CD14-positive monocyte (primary cell): ENCODE measurements at regions not wholly inside any gene's neighbourhood (a gene's known extent, or its start where the extent isn't known, plus 50 kb on each side); places are given as distances from the start of the nearest gene placed in this dataset.

ENCODE experiments used
- DNase-seq, 3 donors: peaks; one replicate each; pipeline ENCODE4 v3.0.0-alpha.2; 2011 to 2022
- H2AFZ ChIP-seq: 2 replicates; pipeline ENCODE4 v1.6.0; 2012; ENCODE audit warnings: mild to moderate bottlenecking, low read depth, low read length, inconsistent platforms; ENCODE audit not compliant: insufficient read depth, poor library complexity, severe bottlenecking
- H3K27ac ChIP-seq, 2 donors: 1 replicate in 1 of 2; 2 replicates in 1 of 2; pipeline ENCODE4 v1.5.1; 2012 to 2013; ENCODE audit warnings: low read length in 2 of 2, control low read depth in 1 of 2, inconsistent platforms in 1 of 2, low read depth in 1 of 2, mild to moderate bottlenecking in 1 of 2
- H3K27me3 ChIP-seq, 2 donors: one replicate each; pipeline versions ENCODE4 v1.6.0 to v1.6.1; 2011 to 2013; ENCODE audit warnings: low read length in 2 of 2; ENCODE audit not compliant: control insufficient read depth in 2 of 2, insufficient read depth in 2 of 2
- H3K36me3 ChIP-seq, 2 donors: replicated peaks in 1 of 2; 1 replicate in 1 of 2; 2 replicates in 1 of 2; pipeline versions ENCODE4 v1.5.1 to v1.6.1; 2012 to 2013; ENCODE audit warnings: low read length in 2 of 2, control low read depth in 1 of 2, inconsistent platforms in 1 of 2, mild to moderate bottlenecking in 1 of 2; ENCODE audit not compliant: insufficient read depth in 2 of 2, control insufficient read depth in 1 of 2
- H3K4me1 ChIP-seq, 2 donors: 1 replicate in 1 of 2; 2 replicates in 1 of 2; pipeline versions ENCODE4 v1.5.1 to v1.6.1; 2012 to 2013; ENCODE audit warnings: low read length in 2 of 2, control low read depth in 1 of 2, inconsistent platforms in 1 of 2, mild to moderate bottlenecking in 1 of 2, moderate library complexity in 1 of 2; ENCODE audit not compliant: insufficient read depth in 2 of 2, control insufficient read depth in 1 of 2
- H3K4me2 ChIP-seq: replicated peaks from 2 replicates; pipeline ENCODE3; 2012; ENCODE audit warnings: low read length, moderate library complexity, mild to moderate bottlenecking; ENCODE audit not compliant: poor library complexity, severe bottlenecking; ENCODE audit errors: extremely low read depth
- H3K4me3 ChIP-seq, 3 experiments: fragments of 200-600 bp in 1 of 3; sonication (generic) in 1 of 3; replicated peaks in 1 of 3; 1 replicate in 2 of 3; 2 replicates in 1 of 3; pipeline ENCODE4 v1.5.1; 2011 to 2013; ENCODE audit warnings: low read length in 3 of 3, mild to moderate bottlenecking in 3 of 3, control low read depth in 2 of 3, low read depth in 2 of 3, inconsistent platforms in 1 of 3, moderate library complexity in 1 of 3
- H3K79me2 ChIP-seq: 2 replicates; pipeline ENCODE4 v1.6.0; 2012; ENCODE audit warnings: mild to moderate bottlenecking, control low read depth, inconsistent platforms, low read length, moderate library complexity; ENCODE audit not compliant: insufficient read depth
- H3K9ac ChIP-seq: 2 replicates; pipeline ENCODE4 v1.6.0; 2017; ENCODE audit warnings: low read length, mild to moderate bottlenecking; ENCODE audit not compliant: insufficient read depth, poor library complexity, severe bottlenecking
- H3K9me3 ChIP-seq, 2 donors: replicated peaks in 1 of 2; 1 replicate in 1 of 2; 2 replicates in 1 of 2; pipeline versions ENCODE4 v1.5.1 to v1.6.1; 2012 to 2013; ENCODE audit warnings: low read length in 2 of 2, control low read depth in 1 of 2; ENCODE audit not compliant: control insufficient read depth in 1 of 2, insufficient read depth in 1 of 2
- H4K20me1 ChIP-seq: 2 replicates; pipeline ENCODE4 v1.6.0; 2012; ENCODE audit warnings: mild to moderate bottlenecking, low read length, control low read depth, moderate library complexity; ENCODE audit not compliant: insufficient read depth
- H3K27ac Mint-ChIP-seq, 7 donors: one replicate each; pipeline ENCODE4 v1.8.0; 2020; ENCODE audit warnings: mild to moderate bottlenecking in 7 of 7, mixed read lengths in 7 of 7, moderate library complexity in 6 of 7, inconsistent platforms in 2 of 7
- H3K27me3 Mint-ChIP-seq, 3 donors: one replicate each; pipeline ENCODE4 v1.8.0; 2021 to 2022; ENCODE audit warnings: low read depth in 3 of 3, mild to moderate bottlenecking in 3 of 3, mixed read lengths in 3 of 3, moderate library complexity in 3 of 3, inconsistent platforms in 1 of 3
- H3K36me3 Mint-ChIP-seq, 2 donors: one replicate each; pipeline ENCODE4 v1.8.0; 2020; ENCODE audit warnings: mixed read lengths in 2 of 2, inconsistent platforms in 1 of 2, mild to moderate bottlenecking in 1 of 2
- H3K4me1 Mint-ChIP-seq: one replicate; pipeline ENCODE4 v1.8.0; 2020; ENCODE audit warnings: mild to moderate bottlenecking, mixed read lengths
- H3K4me3 Mint-ChIP-seq, 2 donors: one replicate each; pipeline ENCODE4 v1.8.0; 2020; ENCODE audit warnings: mild to moderate bottlenecking in 2 of 2, mixed read lengths in 2 of 2, moderate library complexity in 1 of 2
- H3K9me3 Mint-ChIP-seq, 7 donors: one replicate each; pipeline ENCODE4 v1.8.0; 2020 to 2022; ENCODE audit warnings: mixed read lengths in 7 of 7, mild to moderate bottlenecking in 6 of 7, moderate library complexity in 6 of 7, inconsistent platforms in 2 of 7
- WGBS: methylation state at CpG from one replicate; pipeline ENCODE4 v1.1.5; 2013; ENCODE audit warnings: missing lambda C conversion rate; ENCODE audit not compliant: insufficient coverage; 5-methylcytosine and 5-hydroxymethylcytosine counted together
- intact Hi-C, 2 donors: fragments of 100-400 bp; cut with micrococcal nuclease; formaldehyde crosslinking; loops; one replicate each; pipeline versions ENCODE4 v1.15.0 to v1.15.1; 2023
- TF ChIP-seq, protein P1 (sequence below): fragments of 200-600 bp; IDR thresholded peaks from one replicate; pipeline ENCODE4 v1.8.0; 2022; ENCODE audit warnings: antibody characterized with exemption, mild to moderate bottlenecking

DNA sequence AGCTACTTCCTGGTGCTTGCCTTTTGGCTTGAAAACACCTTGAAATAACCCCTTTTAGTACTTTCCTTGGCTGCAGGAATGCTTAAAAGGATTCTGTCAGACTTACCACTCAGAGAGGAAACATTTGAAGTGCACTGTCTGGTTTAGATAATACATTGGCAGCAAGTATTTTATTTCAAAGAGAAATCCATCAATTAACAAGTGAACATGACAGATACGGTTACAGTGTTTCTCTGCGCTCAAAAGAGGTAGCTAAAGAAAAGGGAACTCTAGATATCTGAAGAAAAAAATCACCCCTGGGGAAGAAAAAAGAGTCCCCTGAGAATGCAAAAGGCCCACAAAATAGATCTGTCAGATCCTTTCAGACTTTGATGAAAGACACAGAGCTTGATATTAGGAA, 421.9 kb downstream of the LRFN5 start:
- H2AFZ ChIP-seq, result no peak overlapping the region
- no peak overlapping the region for H3K4me3 ChIP-seq
- H3K9ac ChIP-seq, result no peak overlapping the region
- no peak for DNase-seq
- no peaks in the 10 kb centered on the region for H3K79me2 ChIP-seq
- TF ChIP-seq, protein P1, sequence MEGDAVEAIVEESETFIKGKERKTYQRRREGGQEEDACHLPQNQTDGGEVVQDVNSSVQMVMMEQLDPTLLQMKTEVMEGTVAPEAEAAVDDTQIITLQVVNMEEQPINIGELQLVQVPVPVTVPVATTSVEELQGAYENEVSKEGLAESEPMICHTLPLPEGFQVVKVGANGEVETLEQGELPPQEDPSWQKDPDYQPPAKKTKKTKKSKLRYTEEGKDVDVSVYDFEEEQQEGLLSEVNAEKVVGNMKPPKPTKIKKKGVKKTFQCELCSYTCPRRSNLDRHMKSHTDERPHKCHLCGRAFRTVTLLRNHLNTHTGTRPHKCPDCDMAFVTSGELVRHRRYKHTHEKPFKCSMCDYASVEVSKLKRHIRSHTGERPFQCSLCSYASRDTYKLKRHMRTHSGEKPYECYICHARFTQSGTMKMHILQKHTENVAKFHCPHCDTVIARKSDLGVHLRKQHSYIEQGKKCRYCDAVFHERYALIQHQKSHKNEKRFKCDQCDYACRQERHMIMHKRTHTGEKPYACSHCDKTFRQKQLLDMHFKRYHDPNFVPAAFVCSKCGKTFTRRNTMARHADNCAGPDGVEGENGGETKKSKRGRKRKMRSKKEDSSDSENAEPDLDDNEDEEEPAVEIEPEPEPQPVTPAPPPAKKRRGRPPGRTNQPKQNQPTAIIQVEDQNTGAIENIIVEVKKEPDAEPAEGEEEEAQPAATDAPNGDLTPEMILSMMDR, result no peak
- no peaks in the 10 kb centered on the region for H3K27me3 Mint-ChIP-seq
- peaks cover 0 to 5% of the 10 kb centered on the region in 2 donors for H3K9me3 ChIP-seq
- H3K27ac Mint-ChIP-seq, result no peak overlapping the region
- peaks cover 2 to 14% (median 7%) of the 10 kb centered on the region in 7 donors for H3K9me3 Mint-ChIP-seq
- H3K27me3 ChIP-seq, result no peaks in the 10 kb centered on the region
- H3K27ac ChIP-seq, result no peak overlapping the region
- H3K4me1 Mint-ChIP-seq, result no peaks in the 10 kb centered on the region
- no peaks in the 10 kb centered on the region for H4K20me1 ChIP-seq
- no peaks in the 10 kb centered on the region for H3K36me3 Mint-ChIP-seq
- H3K4me1 ChIP-seq, result no peaks in the 10 kb centered on the region
- intact Hi-C loops, result no loop called here
- no peak overlapping the region for H3K4me3 Mint-ChIP-seq
- H3K36me3 ChIP-seq, result no peaks in the 10 kb centered on the region
- H3K4me2 ChIP-seq, result no peak overlapping the region
- WGBS, result no CpG with 5 or more reads among the region's 2 CpGs

DNA sequence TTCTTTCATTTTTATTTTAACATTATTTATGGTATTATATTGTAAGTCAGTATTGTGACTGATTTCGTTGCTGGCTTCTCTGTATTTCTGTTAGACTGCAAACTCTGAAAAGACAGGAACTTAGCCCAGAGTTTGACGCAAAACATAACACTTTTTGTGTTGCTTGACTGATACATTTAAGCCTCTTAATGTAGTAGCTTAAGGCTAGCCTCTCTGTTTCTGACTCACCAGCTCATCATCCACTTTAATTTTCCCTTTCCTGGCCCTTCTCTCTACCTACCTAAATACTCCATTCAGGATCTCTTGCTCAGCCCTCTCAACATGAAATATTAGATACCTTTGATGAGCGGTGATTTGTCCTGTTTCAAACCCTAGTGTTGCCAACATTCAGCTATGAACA, 420.6 kb downstream of the LRFN5 start:
- intact Hi-C loops, result no loop called here
- peaks cover 0 to 5% of the 10 kb centered on the region in 2 donors for H3K9me3 ChIP-seq
- H3K36me3 ChIP-seq, result no peaks in the 10 kb centered on the region
- H3K9ac ChIP-seq, result no peak overlapping the region
- no peak overlapping the region for H3K4me3 ChIP-seq
- 94% methylated on average over 2 of the region's 3 CpGs for WGBS
- no peaks in the 10 kb centered on the region for H3K27me3 ChIP-seq
- H3K27ac ChIP-seq, result no peak overlapping the region
- Mint-ChIP-seq H3K4me1 (no peaks in the 10 kb centered on the region), H3K27me3 (no peaks in the 10 kb centered on the region), H3K9me3 (peaks cover 2 to 14% (median 7%) of the 10 kb centered on the region in 7 donors), H3K36me3 (no peaks in the 10 kb centered on the region), H3K27ac (no peak overlapping the region), H3K4me3 (no peak overlapping the region)
- no peak overlapping the region for H3K4me2 ChIP-seq
- H3K4me1 ChIP-seq, result no peaks in the 10 kb centered on the region
- no peaks in the 10 kb centered on the region for H4K20me1 ChIP-seq
- no peaks in the 10 kb centered on the region for H3K79me2 ChIP-seq
- H2AFZ ChIP-seq, result no peak overlapping the region
- no peak for DNase-seq
- TF ChIP-seq, protein P1, result no peak
